Loucy (cell line): ENCODE measurements at regions not wholly inside any gene's neighbourhood (a gene's known extent, or its start where the extent isn't known, plus 50 kb on each side); places are given as distances from the start of the nearest gene placed in this dataset.

Experiments used
- H2AFZ ChIP-seq: fragments of 200-600 bp; sonication (generic); 2 replicates; pipeline ENCODE4 v1.6.0; 2016; ENCODE audit warnings: antibody characterized with exemption, mild to moderate bottlenecking, low read length, moderate library complexity
- H3F3A ChIP-seq: fragments of 200-600 bp; 2 replicates; pipeline ENCODE4 v1.6.0; 2016; ENCODE audit warnings: antibody characterized with exemption, low read depth, mild to moderate bottlenecking
- H3K27me3 ChIP-seq: fragments of 200-600 bp; sonication (generic); 2 replicates; pipeline ENCODE4 v1.6.1; 2014; ENCODE audit warnings: low read length, mild to moderate bottlenecking; ENCODE audit not compliant: insufficient read depth, poor library complexity, severe bottlenecking
- H3K36me3 ChIP-seq: fragments of 200-600 bp; sonication (generic); 2 replicates; pipeline ENCODE4 v1.6.1; 2016; ENCODE audit warnings: low read length; ENCODE audit not compliant: insufficient read depth
- H3K4me1 ChIP-seq: fragments of 200-600 bp; sonication (generic); 2 replicates; pipeline ENCODE4 v1.5.1; 2014; ENCODE audit warnings: low read length, mild to moderate bottlenecking; ENCODE audit not compliant: insufficient read depth, poor library complexity, severe bottlenecking
- H3K4me2 ChIP-seq: fragments of 200-600 bp; sonication (generic); 2 replicates; pipeline ENCODE4 v1.6.0; 2014; ENCODE audit warnings: antibody characterized with exemption, low read length, low read depth, mild to moderate bottlenecking; ENCODE audit not compliant: poor library complexity, severe bottlenecking
- H3K4me3 ChIP-seq: fragments of 200-600 bp; sonication (generic); 2 replicates; pipeline ENCODE4 v1.5.1; 2014; ENCODE audit warnings: low read length, mild to moderate bottlenecking, mixed read lengths; ENCODE audit not compliant: poor library complexity, severe bottlenecking
- H3K79me2 ChIP-seq: fragments of 200-600 bp; sonication (generic); 2 replicates; pipeline ENCODE4 v1.6.1; 2014; ENCODE audit warnings: low read length; ENCODE audit not compliant: insufficient read depth
- H3K9ac ChIP-seq: fragments of 200-600 bp; sonication (generic); 2 replicates; pipeline ENCODE4 v1.6.0; 2014; ENCODE audit warnings: mild to moderate bottlenecking, low read depth, low read length, moderate library complexity; ENCODE audit not compliant: poor library complexity, severe bottlenecking
- H3K9me2 ChIP-seq: fragments of 200-600 bp; sonication (generic); replicated peaks from 2 replicates; pipeline ENCODE4 v1.6.1; 2016; ENCODE audit warnings: low read depth, low read length, mixed read lengths
- H3K9me3 ChIP-seq: fragments of 200-600 bp; sonication (generic); 2 replicates; pipeline ENCODE4 v1.6.1; 2014; ENCODE audit warnings: mild to moderate bottlenecking, antibody characterized with exemption, low read length, low read depth; ENCODE audit not compliant: insufficient read depth
- H4K20me1 ChIP-seq: fragments of 200-600 bp; sonication (generic); 2 replicates; pipeline ENCODE4 v1.6.0; 2014; ENCODE audit warnings: antibody characterized with exemption, low read length, mild to moderate bottlenecking; ENCODE audit not compliant: insufficient read depth, poor library complexity, severe bottlenecking
- EZH2phosphoT487 ChIP-seq: fragments of 200-600 bp; IDR thresholded peaks from 2 replicates; pipeline ENCODE4 v1.6.1; 2018; ENCODE audit warnings: antibody characterized with exemption, mild to moderate bottlenecking, moderate library complexity, borderline replicate concordance
- TF ChIP-seq, protein P1 (sequence below): fragments of 200-600 bp; sonication (generic); conservative IDR thresholded peaks from 2 replicates; pipeline ENCODE4 v1.5.1; 2014; ENCODE audit warnings: mild to moderate bottlenecking, antibody characterized with exemption, low read length

DNA sequence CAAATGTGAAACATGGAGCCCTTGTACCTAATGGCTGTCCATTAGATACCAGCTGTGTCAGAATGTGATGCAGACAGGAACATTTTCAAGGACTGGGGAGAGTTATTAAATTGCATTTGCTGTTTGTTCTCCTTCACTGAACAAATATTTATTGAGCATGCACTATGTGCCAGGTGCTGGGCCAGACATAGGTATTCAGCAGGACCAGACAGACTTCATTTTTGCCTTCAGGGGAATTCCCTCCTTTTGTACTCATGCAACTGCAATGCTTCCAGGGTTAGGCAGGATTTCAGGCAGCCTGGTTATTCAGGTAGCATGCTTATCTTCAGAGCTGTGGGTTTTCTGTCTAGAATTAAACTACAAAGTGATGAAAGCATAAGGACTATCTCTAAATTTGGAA is 64.2 kb upstream of the SMYD2 start:
- Histone ChIP-seq H3K36me3 (no peaks in the 10 kb centered on the region), H3K9me2 (no peaks in the 10 kb centered on the region), H2AFZ (no peak overlapping the region), H3K79me2 (no peaks in the 10 kb centered on the region), H3K27me3 (no peaks in the 10 kb centered on the region), H3F3A (no peaks in the 10 kb centered on the region), H3K9me3 (no peaks in the 10 kb centered on the region), H3K4me1 (no peaks in the 10 kb centered on the region), H3K4me2 (no peak overlapping the region), H3K9ac (no peak overlapping the region), H4K20me1 (no peaks in the 10 kb centered on the region), H3K4me3 (no peak overlapping the region)
- TF ChIP-seq EZH2phosphoT487 = no peak
- TF ChIP-seq, protein P1, sequence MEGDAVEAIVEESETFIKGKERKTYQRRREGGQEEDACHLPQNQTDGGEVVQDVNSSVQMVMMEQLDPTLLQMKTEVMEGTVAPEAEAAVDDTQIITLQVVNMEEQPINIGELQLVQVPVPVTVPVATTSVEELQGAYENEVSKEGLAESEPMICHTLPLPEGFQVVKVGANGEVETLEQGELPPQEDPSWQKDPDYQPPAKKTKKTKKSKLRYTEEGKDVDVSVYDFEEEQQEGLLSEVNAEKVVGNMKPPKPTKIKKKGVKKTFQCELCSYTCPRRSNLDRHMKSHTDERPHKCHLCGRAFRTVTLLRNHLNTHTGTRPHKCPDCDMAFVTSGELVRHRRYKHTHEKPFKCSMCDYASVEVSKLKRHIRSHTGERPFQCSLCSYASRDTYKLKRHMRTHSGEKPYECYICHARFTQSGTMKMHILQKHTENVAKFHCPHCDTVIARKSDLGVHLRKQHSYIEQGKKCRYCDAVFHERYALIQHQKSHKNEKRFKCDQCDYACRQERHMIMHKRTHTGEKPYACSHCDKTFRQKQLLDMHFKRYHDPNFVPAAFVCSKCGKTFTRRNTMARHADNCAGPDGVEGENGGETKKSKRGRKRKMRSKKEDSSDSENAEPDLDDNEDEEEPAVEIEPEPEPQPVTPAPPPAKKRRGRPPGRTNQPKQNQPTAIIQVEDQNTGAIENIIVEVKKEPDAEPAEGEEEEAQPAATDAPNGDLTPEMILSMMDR = no peak

DNA sequence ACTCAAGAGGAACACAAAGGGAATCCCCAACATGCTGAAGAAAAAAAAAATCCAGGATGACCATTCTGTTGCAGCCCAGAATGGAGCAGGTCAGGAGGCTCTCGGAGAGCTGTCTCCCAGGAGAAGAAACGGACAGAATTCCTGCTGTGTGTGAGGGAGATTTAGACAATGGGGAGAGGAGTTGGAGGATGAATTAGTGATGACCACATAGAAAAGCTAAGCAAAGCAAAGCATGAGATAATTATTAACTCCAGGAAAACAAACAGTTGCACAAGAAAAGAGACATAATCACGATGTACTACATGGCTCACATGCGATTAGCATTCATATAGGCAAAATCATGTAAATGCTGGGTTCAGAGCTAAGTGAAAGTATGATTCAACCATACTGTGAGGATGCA is 61.1 kb upstream of the SMYD2 start:
- H3K36me3 ChIP-seq = no peaks in the 10 kb centered on the region
- TF ChIP-seq EZH2phosphoT487 = no peak
- TF ChIP-seq, protein P1 = no peak
- no peaks in the 10 kb centered on the region for H3K4me1 ChIP-seq
- H3K9me2 ChIP-seq = no peaks in the 10 kb centered on the region
- no peaks in the 10 kb centered on the region for H3K79me2 ChIP-seq
- no peak overlapping the region for H3K4me3 ChIP-seq
- H3K9me3 ChIP-seq = no peaks in the 10 kb centered on the region
- no peak overlapping the region for H3K9ac ChIP-seq
- no peak overlapping the region for H2AFZ ChIP-seq
- no peaks in the 10 kb centered on the region for H3F3A ChIP-seq
- no peak overlapping the region for H3K4me2 ChIP-seq
- H4K20me1 ChIP-seq = no peaks in the 10 kb centered on the region
- no peaks in the 10 kb centered on the region for H3K27me3 ChIP-seq

DNA sequence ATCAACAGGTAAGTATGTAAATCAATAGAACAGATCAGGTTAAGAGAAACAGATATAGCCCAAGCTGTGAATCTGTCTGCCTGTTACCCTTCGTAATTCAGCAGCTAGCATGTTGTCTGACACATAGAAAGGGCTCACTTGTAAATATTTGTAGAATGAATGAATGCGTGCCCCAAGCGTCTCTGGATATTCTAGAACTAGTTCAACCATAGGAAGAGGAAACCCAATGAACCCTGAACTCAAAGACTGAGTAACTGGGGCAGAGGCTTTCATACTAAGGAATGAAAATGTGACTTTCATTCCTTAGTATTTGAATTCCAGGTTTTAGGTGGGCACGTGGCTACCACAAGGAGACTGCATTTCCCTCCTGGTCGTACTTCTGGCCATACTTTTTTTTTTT is 60.1 kb upstream of the SMYD2 start:
- Histone ChIP-seq H3K4me1 (no peaks in the 10 kb centered on the region), H4K20me1 (no peaks in the 10 kb centered on the region), H3K9ac (no peak overlapping the region), H3K4me3 (no peak overlapping the region), H3K27me3 (no peaks in the 10 kb centered on the region), H3K4me2 (no peak overlapping the region), H3K9me2 (no peaks in the 10 kb centered on the region), H3K9me3 (no peaks in the 10 kb centered on the region), H3K36me3 (no peaks in the 10 kb centered on the region), H3K79me2 (no peaks in the 10 kb centered on the region), H2AFZ (no peak overlapping the region), H3F3A (no peaks in the 10 kb centered on the region)
- TF ChIP-seq, protein P1 = no peak
- TF ChIP-seq EZH2phosphoT487 = no peak
